ENCODE measurements at regions not wholly inside any gene's neighbourhood (a gene's known extent, or its start where the extent isn't known, plus 50 kb on each side); places are given as distances from the start of the nearest gene placed in this dataset.

DNA sequence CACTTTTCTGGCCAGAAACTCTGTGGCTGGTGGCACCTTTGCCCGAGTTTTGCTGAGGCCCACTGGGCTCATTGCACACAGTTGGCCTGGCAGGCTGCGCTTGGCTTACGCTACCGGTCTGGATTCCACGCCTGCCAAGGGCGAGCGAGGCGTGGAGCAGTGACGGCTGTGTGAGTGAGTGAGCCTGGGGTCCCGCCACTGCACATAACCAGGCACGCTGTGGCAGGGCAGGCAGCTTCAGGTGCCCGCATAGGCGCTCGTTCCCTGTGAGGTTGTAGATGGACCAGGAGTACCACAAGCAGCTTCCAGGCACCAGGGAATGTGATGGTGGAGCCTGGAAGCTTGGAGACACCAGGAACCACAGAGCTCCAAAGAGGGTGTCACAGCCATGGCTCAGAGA, 190.1 kb upstream of the DEFB112 start:
- TF ChIP-seq, protein P1, sequence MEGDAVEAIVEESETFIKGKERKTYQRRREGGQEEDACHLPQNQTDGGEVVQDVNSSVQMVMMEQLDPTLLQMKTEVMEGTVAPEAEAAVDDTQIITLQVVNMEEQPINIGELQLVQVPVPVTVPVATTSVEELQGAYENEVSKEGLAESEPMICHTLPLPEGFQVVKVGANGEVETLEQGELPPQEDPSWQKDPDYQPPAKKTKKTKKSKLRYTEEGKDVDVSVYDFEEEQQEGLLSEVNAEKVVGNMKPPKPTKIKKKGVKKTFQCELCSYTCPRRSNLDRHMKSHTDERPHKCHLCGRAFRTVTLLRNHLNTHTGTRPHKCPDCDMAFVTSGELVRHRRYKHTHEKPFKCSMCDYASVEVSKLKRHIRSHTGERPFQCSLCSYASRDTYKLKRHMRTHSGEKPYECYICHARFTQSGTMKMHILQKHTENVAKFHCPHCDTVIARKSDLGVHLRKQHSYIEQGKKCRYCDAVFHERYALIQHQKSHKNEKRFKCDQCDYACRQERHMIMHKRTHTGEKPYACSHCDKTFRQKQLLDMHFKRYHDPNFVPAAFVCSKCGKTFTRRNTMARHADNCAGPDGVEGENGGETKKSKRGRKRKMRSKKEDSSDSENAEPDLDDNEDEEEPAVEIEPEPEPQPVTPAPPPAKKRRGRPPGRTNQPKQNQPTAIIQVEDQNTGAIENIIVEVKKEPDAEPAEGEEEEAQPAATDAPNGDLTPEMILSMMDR (IDR thresholded peaks at IDR 0.05) = no peak
- no peak for TF ChIP-seq POLR2A (IDR thresholded peaks at IDR 0.05)

Data from body of pancreas (tissue), 4 donors.